Activated CD4-positive, alpha-beta T cell treated with anti-CD3 and anti-CD28 coated beads, Interleukin-2, amount 50 U/mL, for 48 hours (primary cell): ENCODE measurements at regions not wholly inside any gene's neighbourhood (a gene's known extent, or its start where the extent isn't known, plus 50 kb on each side); places are given as distances from the start of the nearest gene placed in this dataset.

Experiments
- DNase-seq, 2 experiments: peaks; one replicate each; pipeline ENCODE4 v3.0.0-alpha.2; 2020

GRCh38 chr1:58864654-58865053, 80.8 kb upstream of the JUN start:
- DNase-seq = no peak

- no peak for DNase-seq
These were observed 82.7 kb upstream of the JUN start for GRCh38 chr1:58866578-58866977.

- no peak for DNase-seq
These were observed 85.9 kb upstream of the JUN start for GRCh38 chr1:58869638-58870297.

DNA sequence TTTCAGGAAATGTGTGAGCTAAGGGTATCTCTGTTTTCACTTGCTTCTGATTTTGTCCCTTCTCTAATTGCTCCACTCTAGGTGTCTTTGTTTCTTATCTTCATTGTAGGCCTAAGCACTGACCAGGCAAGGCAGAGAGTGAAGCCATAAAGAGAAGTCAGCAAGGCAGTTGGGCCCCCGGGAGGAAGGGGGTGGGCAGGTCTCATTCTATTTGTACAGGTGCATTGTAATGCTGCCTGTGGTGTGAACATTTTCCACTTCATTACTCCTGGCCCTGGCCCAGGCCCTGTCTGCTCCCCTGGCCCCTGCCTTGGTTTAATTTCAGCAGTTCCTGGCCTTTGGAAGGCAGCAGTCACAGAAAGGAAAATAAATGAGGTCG, 86.4 kb upstream of the JUN start:
- no peak for DNase-seq

GRCh38 chr1:58874342-58874741, 90.5 kb upstream of the JUN start:
- no peak for DNase-seq

GRCh38 chr1:58874757-58875755, 91.2 kb upstream of the JUN start:
- DNase-seq = no peak

DNA sequence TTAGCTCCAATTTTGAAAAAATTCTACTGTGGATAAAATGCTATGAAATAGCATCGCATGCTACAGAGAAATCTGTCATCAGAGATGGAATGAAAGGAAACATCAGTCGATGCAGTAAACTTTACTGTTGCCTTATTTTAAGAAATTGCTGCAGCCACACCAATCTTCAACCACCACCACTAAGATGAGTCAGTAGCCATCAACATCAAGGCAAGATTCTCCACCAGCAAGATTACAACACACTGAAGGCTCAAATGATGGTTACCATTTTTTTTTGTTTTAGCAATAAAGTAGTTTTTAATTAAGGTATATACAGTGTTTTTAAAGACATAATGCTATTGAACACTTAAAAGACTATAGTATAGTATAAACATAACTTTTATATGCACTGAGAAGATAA, 95.6 kb upstream of the JUN start:
- no peak for DNase-seq

GRCh38 chr1:58880592-58880991, 96.7 kb upstream of the JUN start:
- no peak for DNase-seq

- no peak for DNase-seq
These were observed 97.7 kb upstream of the JUN start for GRCh38 chr1:58881471-58881994.

DNA sequence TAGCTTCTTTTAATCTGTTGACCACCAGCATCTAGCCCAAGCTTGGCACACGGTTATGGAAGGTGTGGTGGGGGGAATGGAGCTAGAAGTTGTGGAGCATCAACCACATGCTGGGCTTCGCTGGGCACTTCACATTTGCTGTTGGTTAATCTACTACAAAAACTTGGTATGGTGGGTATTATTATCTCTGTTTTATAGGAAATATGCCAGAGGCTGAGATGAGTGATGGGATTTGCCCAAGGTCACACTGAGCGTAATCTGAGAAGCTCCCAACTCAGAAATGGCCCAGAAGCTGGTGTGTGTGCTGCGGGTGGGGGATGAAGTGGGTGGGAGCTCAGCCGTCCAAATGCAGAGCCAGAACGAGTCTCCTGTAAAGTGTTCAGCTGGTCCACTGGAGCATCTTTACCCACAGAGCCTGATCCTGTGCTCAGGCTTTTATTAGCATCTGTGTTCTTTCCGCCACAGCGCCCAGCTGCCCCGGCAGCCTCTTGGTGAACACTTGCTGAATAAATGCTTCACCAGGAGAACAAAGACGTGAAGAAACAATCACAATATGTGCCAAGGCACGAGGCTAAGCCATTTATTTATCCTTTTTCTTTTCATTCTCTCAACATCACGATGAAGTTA, 98.6 kb upstream of the JUN start:
- no peak for DNase-seq

GRCh38 chr1:58883037-58883887, 99.4 kb upstream of the JUN start:
- no peak for DNase-seq

DNA sequence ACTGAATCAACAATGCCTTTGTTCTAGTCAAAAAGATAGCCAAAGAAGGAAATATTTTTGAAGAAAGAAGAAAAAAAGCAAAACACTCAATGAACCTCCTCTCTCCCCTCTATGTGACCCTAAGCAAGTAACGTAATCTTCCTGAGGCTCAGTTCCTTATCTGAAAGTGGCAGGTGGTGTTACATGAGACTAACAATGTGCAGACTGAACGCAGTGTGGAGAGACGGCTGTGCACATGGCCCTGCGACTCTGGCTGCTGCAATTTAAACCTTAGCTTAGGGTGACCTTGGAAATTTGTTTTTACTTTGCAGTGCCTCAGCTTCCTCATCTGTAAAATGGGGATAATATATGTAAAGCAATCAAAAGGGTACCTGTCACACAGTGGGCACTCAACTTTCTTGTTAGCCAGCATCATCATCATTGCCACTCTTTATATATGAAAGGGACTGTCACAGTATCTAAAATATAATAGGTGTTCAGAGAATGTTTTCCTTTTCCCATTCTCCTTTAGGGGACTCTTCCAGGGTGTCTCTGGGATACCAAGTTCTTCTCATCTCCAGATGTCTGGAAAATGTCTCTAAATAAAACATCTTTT, 100.1 kb upstream of the JUN start:
- DNase-seq = no peak

DNA sequence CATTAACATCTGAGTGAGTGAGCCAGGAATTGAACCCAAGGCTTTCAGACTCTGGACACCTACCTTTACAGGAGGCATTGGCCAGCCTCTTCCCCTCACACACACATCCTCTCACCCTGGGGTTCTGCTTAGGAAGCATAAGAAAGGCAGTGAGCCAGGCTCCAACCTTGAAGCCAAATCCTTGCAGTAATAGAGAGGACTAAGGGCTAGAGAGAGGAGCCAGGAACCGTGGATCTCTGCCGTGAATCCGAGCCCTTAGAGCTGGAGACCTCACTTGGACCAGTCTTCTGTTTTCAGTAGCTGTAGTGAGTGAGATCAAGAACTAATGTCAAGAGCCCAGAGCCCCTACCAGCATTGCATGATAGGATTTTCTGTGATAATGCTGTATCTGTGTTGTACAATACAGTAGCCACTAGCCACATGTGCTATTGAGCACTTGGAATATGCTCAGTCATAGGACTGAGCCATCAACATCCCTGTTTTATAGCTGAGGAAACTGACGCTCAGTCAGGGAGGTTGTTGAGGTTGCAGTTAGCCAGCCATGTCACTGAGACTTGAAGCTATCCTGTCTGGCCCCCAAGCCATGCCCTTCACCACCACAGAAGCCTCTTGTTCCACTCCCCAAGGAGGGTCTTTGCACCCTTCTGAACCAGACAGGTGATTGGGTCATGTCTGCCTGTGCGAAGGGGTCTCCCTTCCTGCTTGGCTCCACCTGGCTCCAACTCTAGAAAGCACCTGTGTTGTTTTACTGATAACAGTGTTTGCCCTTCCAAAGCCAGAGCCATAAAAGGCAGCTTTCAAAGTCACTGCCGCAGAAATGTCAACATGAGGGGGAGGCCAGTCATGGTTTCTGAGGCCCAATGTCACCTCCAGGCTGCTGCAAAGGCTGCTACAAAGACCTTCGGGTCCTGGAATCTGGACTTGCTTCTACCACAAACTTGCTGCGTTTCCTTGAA, 101.1 kb upstream of the JUN start:
- DNase-seq = no peak

DNA sequence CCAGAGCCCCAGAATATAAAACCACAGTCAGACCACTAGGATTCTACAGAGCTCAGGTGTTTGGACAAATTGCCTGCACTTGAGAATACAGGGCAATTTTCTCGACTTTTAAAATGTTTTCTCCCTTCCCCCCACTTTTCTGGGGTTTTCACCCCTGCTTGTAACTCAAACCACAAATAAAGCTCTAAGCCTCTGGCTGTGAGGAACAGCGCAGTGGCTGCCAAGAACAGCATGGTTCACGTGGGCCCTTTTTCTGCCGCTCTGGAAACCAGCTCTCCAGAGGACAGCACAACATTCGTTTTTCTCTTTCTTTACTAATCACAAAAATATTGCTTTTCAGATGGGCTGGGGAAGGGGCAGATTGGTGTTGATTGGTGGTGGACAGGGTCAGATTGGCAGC, 102.2 kb upstream of the JUN start:
- DNase-seq = no peak

- DNase-seq = no peak
These were observed 102.8 kb upstream of the JUN start for GRCh38 chr1:58886611-58887010.

DNA sequence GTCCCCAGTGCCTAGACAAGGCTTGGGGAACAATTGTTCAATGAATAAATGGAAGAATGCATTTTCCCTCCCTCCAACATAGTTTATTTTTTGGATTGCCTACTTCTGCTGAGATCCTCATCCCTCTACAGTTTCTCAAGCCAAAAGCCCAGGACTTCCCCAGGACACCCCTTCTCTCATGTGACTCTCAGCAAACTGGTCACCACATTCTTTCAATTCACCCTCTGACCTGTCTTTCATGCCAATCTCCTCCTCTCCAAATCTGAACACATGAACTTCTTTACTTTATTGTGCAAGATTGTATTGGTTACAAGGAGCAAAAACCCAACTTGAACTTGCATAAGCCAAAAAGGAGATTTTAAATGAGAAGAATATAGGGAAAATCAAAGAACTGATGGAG, 103.2 kb upstream of the JUN start:
- no peak for DNase-seq

DNA sequence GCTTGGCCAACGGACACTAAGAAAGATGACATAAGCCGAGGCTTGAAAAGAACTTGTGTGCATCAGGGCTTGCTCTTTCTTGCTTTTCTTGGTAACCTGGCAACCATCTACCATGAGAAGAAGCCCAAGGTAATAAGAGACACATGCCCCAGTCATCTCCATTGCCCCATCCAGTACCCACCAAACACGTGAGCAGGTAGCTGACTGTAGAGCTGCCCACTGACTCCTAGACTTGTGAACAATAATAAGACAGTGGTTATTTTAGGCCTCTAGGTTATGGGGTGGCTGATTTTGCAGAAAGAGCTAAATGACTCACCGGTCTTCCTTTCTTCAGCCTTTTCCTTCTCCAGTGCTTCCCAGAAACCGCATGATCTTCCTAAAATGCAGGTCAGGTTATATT, 105.0 kb upstream of the JUN start:
- no peak for DNase-seq

- no peak for DNase-seq
These were observed 106.3 kb upstream of the JUN start for GRCh38 chr1:58890113-58890512.

DNA sequence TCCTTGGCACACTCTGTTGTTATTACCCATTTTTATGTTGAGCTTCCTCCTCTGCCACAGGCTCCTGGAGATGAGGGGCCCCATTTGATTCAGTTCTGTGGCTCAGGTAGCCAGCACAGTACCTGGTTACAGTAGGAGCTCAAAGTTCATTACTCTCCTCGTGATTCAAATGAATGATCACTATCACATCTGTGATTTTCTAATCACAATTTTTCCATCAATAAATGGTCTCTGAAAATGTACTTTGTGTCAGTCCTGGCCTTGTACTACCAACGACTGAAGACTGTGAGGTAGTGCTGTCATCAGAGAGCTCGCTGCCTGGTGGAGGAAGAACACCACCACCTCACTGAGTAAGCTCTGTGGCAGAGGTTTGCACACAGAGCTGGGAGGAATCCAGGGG, 106.8 kb upstream of the JUN start:
- no peak for DNase-seq

- no peak for DNase-seq
These were observed 107.5 kb upstream of the JUN start for GRCh38 chr1:58891347-58891746.

DNA sequence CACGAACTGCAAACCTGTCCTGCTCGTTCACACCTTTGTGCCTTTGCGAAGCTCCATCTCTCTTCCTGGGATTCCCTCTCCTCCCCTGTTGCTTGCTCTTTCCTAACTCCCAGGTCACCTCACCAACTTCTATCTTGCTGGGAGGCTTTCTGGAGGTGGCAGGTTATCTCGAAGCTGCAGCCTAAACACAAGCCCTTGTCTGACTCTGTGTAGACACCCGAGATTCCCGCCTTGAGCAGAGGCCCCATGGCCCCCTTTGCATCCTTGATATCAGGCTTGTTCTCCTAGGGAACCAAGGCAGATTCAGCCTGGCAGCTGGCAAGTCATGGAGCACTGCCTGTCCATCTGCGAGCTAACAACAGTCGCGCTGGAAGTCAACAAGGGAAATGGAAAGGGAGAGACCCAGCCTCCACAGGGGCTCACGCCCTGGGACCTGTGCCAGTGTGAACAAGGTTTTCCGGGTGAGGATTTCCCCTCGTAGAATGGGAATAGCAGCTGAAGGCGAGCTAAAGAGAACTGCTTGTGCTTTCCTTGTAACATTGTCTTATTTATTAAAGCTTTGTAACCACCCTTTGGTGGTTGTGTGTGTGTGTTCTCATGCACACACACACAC, 109.5 kb upstream of the JUN start:
- no peak for DNase-seq
